T47D (cell line): ENCODE measurements at regions not wholly inside any gene's neighbourhood (a gene's known extent, or its start where the extent isn't known, plus 50 kb on each side); places are given as distances from the start of the nearest gene placed in this dataset.
"Not testable (repeated sequence)": the region's sequence is repeated elsewhere in the genome, so short reads cannot be mapped to it uniquely, and the experiment has no call there.

Experiments
- DNase-seq, 2 experiments: peaks; one replicate each; pipeline versions ENCODE4 v3.0.0 to v3.0.0-alpha.2; 2011 to 2012; ENCODE audit warnings: low read depth in 1 of 2, low spot score in 1 of 2
- JUND ChIP-seq: IDR thresholded peaks from 2 replicates; pipeline ENCODE4 v1.6.1; 2012; ENCODE audit warnings: low read depth
- in situ Hi-C: cut with HindIII; loops from 2 replicates; pipeline ENCODE4 v1.10.0; 2016; ENCODE audit warnings: low sequenced_read_pairs, low pct_unique_long_range_greater_than_20kb

- in situ Hi-C loops, result no loop called here
- TF ChIP-seq JUND, result no peak
Observed at GRCh38 chr1:207251066-207251465, 70.4 kb upstream of the CD55 start.

GRCh38 chr1:207256869-207257268, 64.6 kb upstream of the CD55 start:
- DNase-seq, result no peak
- no peak for TF ChIP-seq JUND
- in situ Hi-C loops, result no loop called here

More at GRCh38 chr1:207251066-207251465, 70.4 kb upstream of the CD55 start:
- DNase-seq, result no peak

- in situ Hi-C loops, result no loop called here
- DNase-seq, result peak in 1 of 2 experiments; percentile 78
- no peak for TF ChIP-seq JUND
Observed at GRCh38 chr1:207259391-207259790, 62.1 kb upstream of the CD55 start.

GRCh38 chr1:207261971-207262370, 59.5 kb upstream of the CD55 start:
- in situ Hi-C loops, result no loop called here
- DNase-seq, result no peak
- TF ChIP-seq JUND, result no peak

- in situ Hi-C loops, result not testable (repeated sequence)
Observed at GRCh38 chr1:207262891-207263290, 58.6 kb upstream of the CD55 start.

GRCh38 chr1:207264663-207265252, 56.7 kb upstream of the CD55 start:
- DNase-seq, result no peak
- in situ Hi-C loops, result no loop called here
- TF ChIP-seq JUND, result no peak

More at GRCh38 chr1:207262891-207263290, 58.6 kb upstream of the CD55 start:
- DNase-seq, result not testable (repeated sequence)

- TF ChIP-seq JUND, result no peak
- DNase-seq, result no peak
- in situ Hi-C loops, result no loop called here
Observed at GRCh38 chr1:207268337-207268736, 53.1 kb upstream of the CD55 start.

- DNase-seq, result no peak
- TF ChIP-seq JUND, result no peak
- in situ Hi-C loops, result no loop called here
Observed at GRCh38 chr1:207268753-207269511, 52.5 kb upstream of the CD55 start.
